ENCODE measurements at regions not wholly inside any gene's neighbourhood (a gene's known extent, or its start where the extent isn't known, plus 50 kb on each side); places are given as distances from the start of the nearest gene placed in this dataset.

- no peak overlapping the region for H3K9ac ChIP-seq (ENCODE audit: insufficient read depth in 1 of 2, low read depth in 2 of 2, low read length in 2 of 2)
- intact Hi-C loops (cut with micrococcal nuclease) (no loop called here), in situ Hi-C loops (cut with MboI) (no loop called here)
- CTCF ChIA-PET (ENCODE audit: low intra/inter-chr PET ratio) = no interaction called here
- no peaks in the 10 kb centered on the region for H4K20me1 ChIP-seq (replicated peaks; ENCODE audit: control insufficient read depth, insufficient read depth, low read length)
- no peaks in the 10 kb centered on the region for H3K9me1 ChIP-seq (ENCODE audit: control insufficient read depth, insufficient read depth, low read length)
- POLR2A ChIA-PET = no interaction called here
- WGBS (ENCODE audit: insufficient coverage, low coverage, missing lambda C conversion rate) = 2% methylated on average over 2 of the region's 2 CpGs
- H3K27me3 ChIP-seq (ENCODE audit: control insufficient read depth in 2 of 2, insufficient read depth in 2 of 2, low read length in 2 of 2) = no peaks in the 10 kb centered on the region
- H2AFZ ChIP-seq (ENCODE audit: low read depth, low read length) = no peak overlapping the region
- FAIRE-seq = no peak
- no peak for ATAC-seq
- H3K79me2 ChIP-seq (ENCODE audit: control insufficient read depth, insufficient read depth, low read length) = no peaks in the 10 kb centered on the region
- no peak for TF ChIP-seq FOXJ2 (tag; IDR thresholded peaks at IDR 0.05)
- no peak for TF ChIP-seq EP300 (IDR thresholded peaks at IDR 0.05; ENCODE audit: low read length)
- TF ChIP-seq ZNF717 (CRISPR knock-in tag; IDR thresholded peaks at IDR 0.05) = no peak
- TF ChIP-seq, protein P1, sequence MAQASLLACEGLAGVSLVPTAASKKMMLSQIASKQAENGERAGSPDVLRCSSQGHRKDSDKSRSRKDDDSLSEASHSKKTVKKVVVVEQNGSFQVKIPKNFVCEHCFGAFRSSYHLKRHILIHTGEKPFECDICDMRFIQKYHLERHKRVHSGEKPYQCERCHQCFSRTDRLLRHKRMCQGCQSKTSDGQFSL (CRISPR knock-in tag; IDR thresholded peaks at IDR 0.05) = no peak
- TF ChIP-seq, protein P1 (tag; IDR thresholded peaks at IDR 0.05) = no peak
- TF ChIP-seq MAFK (IDR thresholded peaks at IDR 0.05; ENCODE audit: low read length) = no peak
- no peak for TF ChIP-seq ARID2 (IDR thresholded peaks at IDR 0.05)
- no peak for TF ChIP-seq PRDM10 (IDR thresholded peaks at IDR 0.05; ENCODE audit: partially characterized antibody)
- no peak for TF ChIP-seq GATAD2A (IDR thresholded peaks at IDR 0.05)
- TF ChIP-seq CCAR2 (IDR thresholded peaks at IDR 0.05; ENCODE audit: low read depth, low read length) = no peak
- no peak for TF ChIP-seq TCF3 (CRISPR knock-in tag; IDR thresholded peaks at IDR 0.05)
- TF ChIP-seq HMG20B (CRISPR knock-in tag; IDR thresholded peaks at IDR 0.05) = no peak
- no peak for TF ChIP-seq RBBP5 (IDR thresholded peaks at IDR 0.05; ENCODE audit: borderline replicate concordance, insufficient read depth, low read length, poor library complexity, severe bottlenecking)
- TF ChIP-seq MCM2 (IDR thresholded peaks at IDR 0.05; ENCODE audit: low read depth) = no peak
- no peak overlapping the region for H3K27ac ChIP-seq (ENCODE audit: extremely low read depth, low read depth, low read length)
- no peaks in the 10 kb centered on the region for H3K4me1 ChIP-seq (replicated peaks in 1 of 2; ENCODE audit: control insufficient read depth in 2 of 2, insufficient read depth in 2 of 2, low read length in 2 of 2)
- no peak for DNase-seq (ENCODE audit: extremely low read depth in 1 of 4, low spot score in 3 of 4)
- no peak overlapping the region for H3K4me3 ChIP-seq
- H3K9me3 ChIP-seq (replicated peaks; ENCODE audit: control insufficient read depth, insufficient read depth, low read depth, low read length) = no peaks in the 10 kb centered on the region
- no TSS peak for BruUV-seq (replicated peaks)
- no peaks in the 10 kb centered on the region for H3K36me3 ChIP-seq (ENCODE audit: control insufficient read depth, insufficient read depth, low read length)
- no peak overlapping the region for H3K4me2 ChIP-seq (ENCODE audit: insufficient read depth, low read length)
Measured at GRCh38 chr7:145394126-145394525, 558.3 kb upstream of the TPK1 start.

All from K562 (cell line).